SK-N-SH treated with all-trans-retinoic acid at 6 μM for 48 hours (cell line): ENCODE measurements at regions not wholly inside any gene's neighbourhood (a gene's known extent, or its start where the extent isn't known, plus 50 kb on each side); places are given as distances from the start of the nearest gene placed in this dataset.

Experiments used
- ATAC-seq: fragments of 200-7000 bp; cut with Tn5 transposase; 3 replicates; pipeline ENCODE4 v1.9.1; 2020; ENCODE audit warnings: mild to moderate bottlenecking, moderate library complexity
- ARNTL ChIP-seq: fragments of 450-650 bp; formaldehyde crosslinking; IDR thresholded peaks from 2 replicates; pipeline ENCODE4 v1.5.0; 2020; ENCODE audit warnings: low read depth, mild to moderate bottlenecking, moderate library complexity, borderline replicate concordance
- BACH2 ChIP-seq: fragments of 250-450 bp; sonication (Bioruptor Pico); IDR thresholded peaks from 2 replicates; pipeline ENCODE4 v1.9.0; 2021; ENCODE audit warnings: mild to moderate bottlenecking, borderline replicate concordance
- ESRRG ChIP-seq: fragments of 250-450 bp; sonication (Bioruptor Pico); IDR thresholded peaks from 2 replicates; pipeline ENCODE4 v1.6.1; 2021; ENCODE audit warnings: mild to moderate bottlenecking
- GLIS3 ChIP-seq: fragments of 250-450 bp; sonication (Bioruptor Pico); IDR thresholded peaks from 2 replicates; pipeline ENCODE4 v1.5.0; 2020; ENCODE audit warnings: mild to moderate bottlenecking, moderate library complexity
- ISL1 ChIP-seq: fragments of 250-450 bp; sonication (Bioruptor Pico); IDR thresholded peaks from 2 replicates; pipeline ENCODE4 v2.1.2; 2022; ENCODE audit warnings: mild to moderate bottlenecking, moderate library complexity
- OSR1 ChIP-seq: fragments of 250-450 bp; sonication (Bioruptor Pico); IDR thresholded peaks from 2 replicates; pipeline ENCODE4 v1.8.0; 2022; ENCODE audit warnings: moderate library complexity, mild to moderate bottlenecking, inconsistent platforms
- PATZ1 ChIP-seq: fragments of 250-450 bp; sonication (Bioruptor Pico); IDR thresholded peaks from 2 replicates; pipeline ENCODE4 v1.8.0; 2020; ENCODE audit warnings: mild to moderate bottlenecking, moderate library complexity, borderline replicate concordance
- POU6F1 ChIP-seq: fragments of 250-450 bp; sonication (Bioruptor Pico); IDR thresholded peaks from 2 replicates; pipeline ENCODE4 v1.8.0; 2021; ENCODE audit warnings: low read depth, mild to moderate bottlenecking, moderate library complexity, borderline replicate concordance
- RARB ChIP-seq: fragments of 250-450 bp; sonication (Bioruptor Pico); IDR thresholded peaks from 2 replicates; pipeline ENCODE4 v1.8.0; 2021; ENCODE audit warnings: mild to moderate bottlenecking, moderate library complexity
- SNAI2 ChIP-seq: fragments of 250-450 bp; sonication (Bioruptor Pico); IDR thresholded peaks from 2 replicates; pipeline ENCODE4 v1.5.0; 2020; ENCODE audit warnings: mild to moderate bottlenecking, moderate library complexity
- TCF4 ChIP-seq: fragments of 250-450 bp; sonication (Bioruptor Pico); IDR thresholded peaks from 2 replicates; pipeline ENCODE4 v1.8.0; 2021; ENCODE audit warnings: mild to moderate bottlenecking, moderate library complexity, borderline replicate concordance
- TOX ChIP-seq: fragments of 250-450 bp; sonication (Bioruptor Pico); IDR thresholded peaks from 2 replicates; pipeline ENCODE4 v1.8.0; 2021; ENCODE audit warnings: mild to moderate bottlenecking, moderate library complexity, borderline replicate concordance
- TSHZ2 ChIP-seq: fragments of 250-450 bp; sonication (Bioruptor Pico); IDR thresholded peaks from 2 replicates; pipeline ENCODE4 v1.5.0; 2020; ENCODE audit warnings: mild to moderate bottlenecking, moderate library complexity
- ZFP3 ChIP-seq: fragments of 250-450 bp; sonication (Bioruptor Pico); IDR thresholded peaks from 2 replicates; pipeline ENCODE4 v1.5.0; 2020; ENCODE audit warnings: mild to moderate bottlenecking, moderate library complexity
- ZFP30 ChIP-seq: fragments of 450-650 bp; formaldehyde crosslinking; IDR thresholded peaks from 2 replicates; pipeline ENCODE4 v1.5.0; 2022; ENCODE audit warnings: mild to moderate bottlenecking, moderate library complexity
- ZNF565 ChIP-seq: fragments of 450-650 bp; formaldehyde crosslinking; conservative IDR thresholded peaks from 2 replicates; pipeline ENCODE4 v1.5.0; 2020; ENCODE audit warnings: low read depth, mild to moderate bottlenecking, moderate library complexity
- ZNF70 ChIP-seq: fragments of 450-650 bp; formaldehyde crosslinking; IDR thresholded peaks from 2 replicates; pipeline ENCODE4 v1.5.0; 2020; ENCODE audit warnings: mild to moderate bottlenecking, moderate library complexity
- TF ChIP-seq, protein P1 (sequence below): fragments of 250-450 bp; sonication (Bioruptor Pico); IDR thresholded peaks from 2 replicates; pipeline ENCODE4 v1.5.1; 2021; ENCODE audit warnings: mild to moderate bottlenecking, moderate library complexity
- TF ChIP-seq, protein P2 (sequence below): fragments of 250-450 bp; sonication (Bioruptor Pico); IDR thresholded peaks from 2 replicates; pipeline ENCODE4 v1.5.1; 2020; ENCODE audit warnings: low read depth, mild to moderate bottlenecking, moderate library complexity

DNA sequence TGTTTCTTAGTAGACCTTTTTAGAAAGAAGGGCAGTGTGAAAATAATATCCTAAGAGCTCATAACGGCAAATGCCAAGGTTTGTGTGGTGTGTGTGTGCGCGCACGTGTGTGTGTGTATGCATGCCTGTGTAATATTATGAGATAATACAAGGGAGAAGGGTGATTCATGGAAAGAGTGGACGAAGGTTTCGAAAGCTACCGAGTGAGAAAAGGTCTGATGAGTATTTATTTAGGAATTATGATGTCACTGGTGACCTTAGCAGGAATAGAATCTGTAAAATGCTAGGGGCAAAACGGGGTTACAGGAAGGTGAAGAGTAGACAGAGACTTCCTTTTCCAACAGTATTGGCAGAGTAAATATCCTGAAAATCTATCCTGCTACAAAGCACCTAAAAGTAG is 107.3 kb downstream of the AHR start:
- no peak; the same call in 2 of the 3 replicates for ATAC-seq
- TF ChIP-seq ESRRG (CRISPR knock-in tag) = no peak
- no peak for TF ChIP-seq OSR1 (CRISPR knock-in tag)

DNA sequence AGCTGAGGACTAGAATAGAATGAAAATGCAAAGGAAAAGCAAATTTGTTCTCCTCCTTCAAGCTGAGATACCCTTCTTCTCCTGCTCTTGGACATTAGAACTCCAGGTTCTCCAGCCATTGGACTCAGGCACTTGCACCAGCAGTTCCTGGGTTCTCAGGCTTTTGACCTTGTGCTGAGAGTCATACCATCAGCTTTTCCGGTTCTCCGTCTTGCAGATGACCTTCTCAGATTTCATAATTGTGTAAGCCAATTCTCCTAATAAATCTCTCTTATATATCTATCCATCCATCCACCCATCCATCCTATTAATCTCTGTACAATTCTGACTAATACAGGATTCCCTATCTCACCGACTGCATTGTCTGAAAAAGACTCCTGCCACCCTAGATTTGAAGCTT is 108.3 kb downstream of the AHR start:
- TF ChIP-seq BACH2 (CRISPR knock-in tag) (no peak), ZFP3 (CRISPR knock-in tag) (no peak), PATZ1 (no peak), TSHZ2 (CRISPR knock-in tag) (no peak), TOX (CRISPR knock-in tag) (no peak)
- TF ChIP-seq, protein P1, sequence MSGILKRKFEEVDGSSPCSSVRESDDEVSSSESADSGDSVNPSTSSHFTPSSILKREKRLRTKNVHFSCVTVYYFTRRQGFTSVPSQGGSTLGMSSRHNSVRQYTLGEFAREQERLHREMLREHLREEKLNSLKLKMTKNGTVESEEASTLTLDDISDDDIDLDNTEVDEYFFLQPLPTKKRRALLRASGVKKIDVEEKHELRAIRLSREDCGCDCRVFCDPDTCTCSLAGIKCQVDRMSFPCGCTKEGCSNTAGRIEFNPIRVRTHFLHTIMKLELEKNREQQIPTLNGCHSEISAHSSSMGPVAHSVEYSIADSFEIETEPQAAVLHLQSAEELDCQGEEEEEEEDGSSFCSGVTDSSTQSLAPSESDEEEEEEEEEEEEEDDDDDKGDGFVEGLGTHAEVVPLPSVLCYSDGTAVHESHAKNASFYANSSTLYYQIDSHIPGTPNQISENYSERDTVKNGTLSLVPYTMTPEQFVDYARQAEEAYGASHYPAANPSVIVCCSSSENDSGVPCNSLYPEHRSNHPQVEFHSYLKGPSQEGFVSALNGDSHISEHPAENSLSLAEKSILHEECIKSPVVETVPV = no peak
- TF ChIP-seq, protein P2, sequence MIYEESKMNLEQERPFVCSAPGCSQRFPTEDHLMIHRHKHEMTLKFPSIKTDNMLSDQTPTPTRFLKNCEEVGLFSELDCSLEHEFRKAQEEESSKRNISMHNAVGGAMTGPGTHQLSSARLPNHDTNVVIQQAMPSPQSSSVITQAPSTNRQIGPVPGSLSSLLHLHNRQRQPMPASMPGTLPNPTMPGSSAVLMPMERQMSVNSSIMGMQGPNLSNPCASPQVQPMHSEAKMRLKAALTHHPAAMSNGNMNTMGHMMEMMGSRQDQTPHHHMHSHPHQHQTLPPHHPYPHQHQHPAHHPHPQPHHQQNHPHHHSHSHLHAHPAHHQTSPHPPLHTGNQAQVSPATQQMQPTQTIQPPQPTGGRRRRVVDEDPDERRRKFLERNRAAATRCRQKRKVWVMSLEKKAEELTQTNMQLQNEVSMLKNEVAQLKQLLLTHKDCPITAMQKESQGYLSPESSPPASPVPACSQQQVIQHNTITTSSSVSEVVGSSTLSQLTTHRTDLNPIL = no peak
- ATAC-seq = no peak

DNA sequence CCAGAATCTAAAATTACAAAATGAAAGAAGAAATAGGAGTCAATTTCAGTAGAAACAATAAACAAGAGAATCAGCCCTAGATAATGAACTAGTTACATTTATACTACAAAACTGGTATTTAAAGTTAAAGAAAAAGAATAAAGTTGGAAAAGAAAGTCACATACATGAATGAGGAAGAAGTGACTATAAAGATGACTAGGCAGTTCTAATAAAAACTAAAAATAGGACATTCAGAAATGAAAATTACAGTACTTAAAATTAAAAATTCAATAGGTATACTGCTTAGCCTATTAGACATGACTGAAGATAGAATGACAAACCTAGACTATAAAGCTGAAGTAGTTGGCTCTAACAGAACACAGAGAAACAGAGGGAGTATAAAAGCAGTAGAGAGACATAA is 108.8 kb downstream of the AHR start:
- no peak for TF ChIP-seq ZNF70
- TF ChIP-seq, protein P2 = no peak
- TF ChIP-seq ZNF565 (CRISPR knock-in tag) = no peak
- TF ChIP-seq OSR1 (CRISPR knock-in tag) = no peak
- TF ChIP-seq ARNTL = no peak
- ATAC-seq = no peak

- TF ChIP-seq, protein P1 = no peak
- TF ChIP-seq GLIS3 (CRISPR knock-in tag) (no peak), TCF4 (CRISPR knock-in tag) (no peak), ISL1 (CRISPR knock-in tag) (no peak), BACH2 (CRISPR knock-in tag) (no peak), ZFP30 (CRISPR knock-in tag) (no peak), SNAI2 (CRISPR knock-in tag) (no peak), POU6F1 (no peak), TOX (CRISPR knock-in tag) (no peak), RARB (no peak)
- TF ChIP-seq, protein P2 = no peak
- ATAC-seq = peak; percentile 54; the same call in 1 of the 3 replicates
Measured at GRCh38 chr7:17408245-17408903, 109.9 kb downstream of the AHR start.
